ENCODE measurements at regions not wholly inside any gene's neighbourhood (a gene's known extent, or its start where the extent isn't known, plus 50 kb on each side); places are given as distances from the start of the nearest gene placed in this dataset.

- TF ChIP-seq CTCF (conservative IDR thresholded peaks at IDR 0.05 in 1 of 2, IDR thresholded peaks at IDR 0.05 in 1 of 2; ENCODE audit: low read depth in 1 of 2, low read length in 2 of 2) (no peak), EZH2 (IDR thresholded peaks at IDR 0.05; ENCODE audit: low read length, missing control alignments) (no peak)
Observed at GRCh38 chr1:190579552-190580193, 102.0 kb upstream of the BRINP3 start.

All from fibroblast of lung (primary cell).